Vagina (tissue), 2 donors: ENCODE measurements at regions not wholly inside any gene's neighbourhood (a gene's known extent, or its start where the extent isn't known, plus 50 kb on each side); places are given as distances from the start of the nearest gene placed in this dataset.

Source experiments
- CTCF ChIP-seq, 3 experiments: fragments of 450-650 bp in 2 of 3; fragments of 200-600 bp in 1 of 3; sonication (generic) in 1 of 3; IDR thresholded peaks; one replicate each; pipeline ENCODE4 v1.5.1; 2017 to 2019; ENCODE audit warnings: antibody characterized with exemption in 3 of 3, mild to moderate bottlenecking in 2 of 3, moderate library complexity in 2 of 3
- POLR2A ChIP-seq, 2 donors: fragments of 450-650 bp; IDR thresholded peaks; one replicate each; pipeline ENCODE4 v1.6.1; 2017; ENCODE audit warnings: antibody characterized with exemption in 2 of 2, mild to moderate bottlenecking in 2 of 2, moderate library complexity in 2 of 2

DNA sequence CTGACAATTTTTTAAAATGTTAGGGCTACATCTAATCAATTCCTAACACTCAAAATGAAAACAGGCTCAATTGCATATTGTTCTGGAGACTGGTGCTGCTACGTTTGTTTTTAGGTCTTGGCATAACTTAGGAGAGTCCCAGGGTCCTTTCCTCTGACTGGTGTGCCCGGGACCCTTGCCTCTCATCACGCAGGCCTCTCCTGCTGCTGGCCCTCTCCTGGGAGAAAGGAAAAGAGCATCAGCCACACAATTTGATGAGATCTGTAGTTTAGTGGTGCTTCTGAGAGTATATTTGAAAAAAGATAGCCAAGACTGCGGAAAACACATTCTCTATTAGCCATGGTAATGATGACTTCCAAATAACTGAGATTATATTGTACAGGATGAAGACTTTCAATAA is 380.0 kb downstream of the KLF12 start:
- no peak for TF ChIP-seq CTCF (IDR thresholded peaks at IDR 0.05)
- TF ChIP-seq POLR2A (IDR thresholded peaks at IDR 0.05): no peak
